ENCODE measurements at regions not wholly inside any gene's neighbourhood (a gene's known extent, or its start where the extent isn't known, plus 50 kb on each side); places are given as distances from the start of the nearest gene placed in this dataset.

- Histone ChIP-seq H3K4me1 (ENCODE audit: control insufficient read depth, insufficient read depth, low read length) (no peaks in the 10 kb centered on the region), H3K27me3 (ENCODE audit: control insufficient read depth, insufficient read depth, low read length, poor library complexity, severe bottlenecking) (no peaks in the 10 kb centered on the region), H3K27ac (ENCODE audit: insufficient read depth, low read depth, low read length, poor library complexity, severe bottlenecking) (no peak overlapping the region), H3K36me3 (ENCODE audit: control insufficient read depth, insufficient read depth, low read length) (no peaks in the 10 kb centered on the region), H3K4me3 (ENCODE audit: insufficient read depth, low read depth, low read length) (no peak overlapping the region), H3K9me3 (ENCODE audit: control insufficient read depth, low read length) (no peaks in the 10 kb centered on the region)
- WGBS, 2 experiments = 89 to 92% methylated on average over 9 of the region's 9 CpGs
These were observed 506.7 kb downstream of the HAPSTR1 start for GRCh38 chr16:9597967-9598730.

GRCh38 chr16:9598731-9599083 lies 507.3 kb downstream of the HAPSTR1 start:
- H3K27ac ChIP-seq (ENCODE audit: insufficient read depth, low read depth, low read length, poor library complexity, severe bottlenecking) = no peak overlapping the region
- no peaks in the 10 kb centered on the region for H3K27me3 ChIP-seq (ENCODE audit: control insufficient read depth, insufficient read depth, low read length, poor library complexity, severe bottlenecking)
- no peaks in the 10 kb centered on the region for H3K4me1 ChIP-seq (ENCODE audit: control insufficient read depth, insufficient read depth, low read length)
- no peaks in the 10 kb centered on the region for H3K36me3 ChIP-seq (ENCODE audit: control insufficient read depth, insufficient read depth, low read length)
- no peaks in the 10 kb centered on the region for H3K9me3 ChIP-seq (ENCODE audit: control insufficient read depth, low read length)
- WGBS, 2 experiments = 89 to 92% methylated on average over 3 of the region's 3 CpGs
- H3K4me3 ChIP-seq (ENCODE audit: insufficient read depth, low read depth, low read length) = no peak overlapping the region

GRCh38 chr16:9599415-9600120 lies 508.1 kb downstream of the HAPSTR1 start:
- H3K4me1 ChIP-seq (ENCODE audit: control insufficient read depth, insufficient read depth, low read length) = no peaks in the 10 kb centered on the region
- WGBS, 2 experiments = 95 to 100% methylated on average over 8 of the region's 8 CpGs

GRCh38 chr16:9602189-9602588 lies 510.7 kb downstream of the HAPSTR1 start:
- WGBS, 2 experiments = 90 to 93% methylated on average over 4 of the region's 4 CpGs
- H3K4me3 ChIP-seq (ENCODE audit: insufficient read depth, low read depth, low read length) = no peak overlapping the region

More at GRCh38 chr16:9599415-9600120, 508.1 kb downstream of the HAPSTR1 start:
- Histone ChIP-seq H3K4me3 (ENCODE audit: insufficient read depth, low read depth, low read length) (no peak overlapping the region), H3K27me3 (ENCODE audit: control insufficient read depth, insufficient read depth, low read length, poor library complexity, severe bottlenecking) (no peaks in the 10 kb centered on the region), H3K9me3 (ENCODE audit: control insufficient read depth, low read length) (no peaks in the 10 kb centered on the region), H3K36me3 (ENCODE audit: control insufficient read depth, insufficient read depth, low read length) (no peaks in the 10 kb centered on the region), H3K27ac (ENCODE audit: insufficient read depth, low read depth, low read length, poor library complexity, severe bottlenecking) (no peak overlapping the region)

GRCh38 chr16:9603316-9603715 lies 511.9 kb downstream of the HAPSTR1 start:
- Histone ChIP-seq H3K4me3 (ENCODE audit: insufficient read depth, low read depth, low read length) (no peak overlapping the region), H3K27me3 (ENCODE audit: control insufficient read depth, insufficient read depth, low read length, poor library complexity, severe bottlenecking) (no peaks in the 10 kb centered on the region), H3K9me3 (ENCODE audit: control insufficient read depth, low read length) (no peaks in the 10 kb centered on the region), H3K36me3 (ENCODE audit: control insufficient read depth, insufficient read depth, low read length) (no peaks in the 10 kb centered on the region), H3K27ac (ENCODE audit: insufficient read depth, low read depth, low read length, poor library complexity, severe bottlenecking) (no peak overlapping the region), H3K4me1 (ENCODE audit: control insufficient read depth, insufficient read depth, low read length) (no peaks in the 10 kb centered on the region)
- 93 to 94% methylated on average over 7 of the region's 7 CpGs for WGBS, 2 experiments

More at GRCh38 chr16:9602189-9602588, 510.7 kb downstream of the HAPSTR1 start:
- no peaks in the 10 kb centered on the region for H3K36me3 ChIP-seq (ENCODE audit: control insufficient read depth, insufficient read depth, low read length)
- H3K27ac ChIP-seq (ENCODE audit: insufficient read depth, low read depth, low read length, poor library complexity, severe bottlenecking) = no peak overlapping the region
- no peaks in the 10 kb centered on the region for H3K4me1 ChIP-seq (ENCODE audit: control insufficient read depth, insufficient read depth, low read length)
- H3K9me3 ChIP-seq (ENCODE audit: control insufficient read depth, low read length) = no peaks in the 10 kb centered on the region
- H3K27me3 ChIP-seq (ENCODE audit: control insufficient read depth, insufficient read depth, low read length, poor library complexity, severe bottlenecking) = no peaks in the 10 kb centered on the region

GRCh38 chr16:9607515-9608230 lies 516.2 kb downstream of the HAPSTR1 start:
- H3K36me3 ChIP-seq (ENCODE audit: control insufficient read depth, insufficient read depth, low read length) = no peaks in the 10 kb centered on the region
- no peaks in the 10 kb centered on the region for H3K27me3 ChIP-seq (ENCODE audit: control insufficient read depth, insufficient read depth, low read length, poor library complexity, severe bottlenecking)
- H3K9me3 ChIP-seq (ENCODE audit: control insufficient read depth, low read length) = no peaks in the 10 kb centered on the region
- no peak overlapping the region for H3K27ac ChIP-seq (ENCODE audit: insufficient read depth, low read depth, low read length, poor library complexity, severe bottlenecking)
- WGBS, 2 experiments = 86 to 97% methylated on average over 1 to 2 of the region's 2 CpGs
- H3K4me3 ChIP-seq (ENCODE audit: insufficient read depth, low read depth, low read length) = no peak overlapping the region
- no peaks in the 10 kb centered on the region for H3K4me1 ChIP-seq (ENCODE audit: control insufficient read depth, insufficient read depth, low read length)

- no peaks in the 10 kb centered on the region for H3K27me3 ChIP-seq (ENCODE audit: control insufficient read depth, insufficient read depth, low read length, poor library complexity, severe bottlenecking)
- H3K36me3 ChIP-seq (ENCODE audit: control insufficient read depth, insufficient read depth, low read length) = no peaks in the 10 kb centered on the region
- no peaks in the 10 kb centered on the region for H3K4me1 ChIP-seq (ENCODE audit: control insufficient read depth, insufficient read depth, low read length)
- no peaks in the 10 kb centered on the region for H3K9me3 ChIP-seq (ENCODE audit: control insufficient read depth, low read length)
- WGBS, 2 experiments = 93% methylated on average over 5 of the region's 5 CpGs
- H3K4me3 ChIP-seq (ENCODE audit: insufficient read depth, low read depth, low read length) = no peak overlapping the region
- no peak overlapping the region for H3K27ac ChIP-seq (ENCODE audit: insufficient read depth, low read depth, low read length, poor library complexity, severe bottlenecking)
These were observed 519.3 kb downstream of the HAPSTR1 start for GRCh38 chr16:9610727-9611126.

GRCh38 chr16:9612267-9612666 lies 520.8 kb downstream of the HAPSTR1 start:
- H3K4me1 ChIP-seq (ENCODE audit: control insufficient read depth, insufficient read depth, low read length) = no peaks in the 10 kb centered on the region
- no peak overlapping the region for H3K4me3 ChIP-seq (ENCODE audit: insufficient read depth, low read depth, low read length)
- 54 to 58% methylated on average over 7 of the region's 7 CpGs for WGBS, 2 experiments
- no peaks in the 10 kb centered on the region for H3K27me3 ChIP-seq (ENCODE audit: control insufficient read depth, insufficient read depth, low read length, poor library complexity, severe bottlenecking)
- H3K27ac ChIP-seq (ENCODE audit: insufficient read depth, low read depth, low read length, poor library complexity, severe bottlenecking) = no peak overlapping the region
- no peaks in the 10 kb centered on the region for H3K36me3 ChIP-seq (ENCODE audit: control insufficient read depth, insufficient read depth, low read length)
- no peaks in the 10 kb centered on the region for H3K9me3 ChIP-seq (ENCODE audit: control insufficient read depth, low read length)

GRCh38 chr16:9614389-9614788 lies 522.9 kb downstream of the HAPSTR1 start:
- H3K36me3 ChIP-seq (ENCODE audit: control insufficient read depth, insufficient read depth, low read length) = no peaks in the 10 kb centered on the region
- H3K4me3 ChIP-seq (ENCODE audit: insufficient read depth, low read depth, low read length) = no peak overlapping the region
- H3K9me3 ChIP-seq (ENCODE audit: control insufficient read depth, low read length) = no peaks in the 10 kb centered on the region
- H3K27ac ChIP-seq (ENCODE audit: insufficient read depth, low read depth, low read length, poor library complexity, severe bottlenecking) = no peak overlapping the region
- H3K27me3 ChIP-seq (ENCODE audit: control insufficient read depth, insufficient read depth, low read length, poor library complexity, severe bottlenecking) = no peaks in the 10 kb centered on the region
- WGBS, 2 experiments = 93% methylated on average over 6 of the region's 6 CpGs
- H3K4me1 ChIP-seq (ENCODE audit: control insufficient read depth, insufficient read depth, low read length) = no peaks in the 10 kb centered on the region

- no peaks in the 10 kb centered on the region for H3K9me3 ChIP-seq (ENCODE audit: control insufficient read depth, low read length)
- 93 to 97% methylated on average over 3 to 4 of the region's 4 CpGs for WGBS, 2 experiments
- H3K27me3 ChIP-seq (ENCODE audit: control insufficient read depth, insufficient read depth, low read length, poor library complexity, severe bottlenecking) = no peaks in the 10 kb centered on the region
- no peak overlapping the region for H3K4me3 ChIP-seq (ENCODE audit: insufficient read depth, low read depth, low read length)
- H3K36me3 ChIP-seq (ENCODE audit: control insufficient read depth, insufficient read depth, low read length) = no peaks in the 10 kb centered on the region
- H3K27ac ChIP-seq (ENCODE audit: insufficient read depth, low read depth, low read length, poor library complexity, severe bottlenecking) = no peak overlapping the region
- H3K4me1 ChIP-seq (ENCODE audit: control insufficient read depth, insufficient read depth, low read length) = no peaks in the 10 kb centered on the region
These were observed 530.8 kb downstream of the HAPSTR1 start for GRCh38 chr16:9622268-9622667.

All from ectodermal cell (in vitro differentiated cells).